Urothelium cell line (cell line): ENCODE measurements at regions not wholly inside any gene's neighbourhood (a gene's known extent, or its start where the extent isn't known, plus 50 kb on each side); places are given as distances from the start of the nearest gene placed in this dataset.

Experiments used
- DNase-seq: peaks from one replicate; pipeline ENCODE4 v3.0.0; 2011; ENCODE audit warnings: low spot score, mixed read lengths
- FAIRE-seq: peaks from 2 replicates; lab custom pipeline; 2011; peaks lifted over from hg19 to GRCh38; lab: Jason Lieb, UNC

GRCh38 chr4:20062054-20062453, 189.7 kb upstream of the SLIT2 start:
- DNase-seq = no peak
- FAIRE-seq = no peak

GRCh38 chr4:20050768-20051167, 200.9 kb upstream of the SLIT2 start:
- DNase-seq = no peak
- no peak for FAIRE-seq

GRCh38 chr4:20049889-20050288, 201.8 kb upstream of the SLIT2 start:
- DNase-seq = no peak

GRCh38 chr4:20046931-20047677, 204.6 kb upstream of the SLIT2 start:
- no peak for DNase-seq

More at GRCh38 chr4:20049889-20050288, 201.8 kb upstream of the SLIT2 start:
- no peak for FAIRE-seq

GRCh38 chr4:20046179-20046578, 205.5 kb upstream of the SLIT2 start:
- DNase-seq (no peak), FAIRE-seq (no peak)

More at GRCh38 chr4:20046931-20047677, 204.6 kb upstream of the SLIT2 start:
- no peak for FAIRE-seq

- FAIRE-seq = no peak
- DNase-seq = no peak
Observed at GRCh38 chr4:20044966-20045365, 206.7 kb upstream of the SLIT2 start.

- DNase-seq = no peak
- FAIRE-seq = no peak
Observed at GRCh38 chr4:20044502-20044911, 207.2 kb upstream of the SLIT2 start.

- DNase-seq (no peak), FAIRE-seq (no peak)
Observed at GRCh38 chr4:20043991-20044390, 207.7 kb upstream of the SLIT2 start.

- FAIRE-seq = no peak
- no peak for DNase-seq
Observed at GRCh38 chr4:20042769-20043168, 208.9 kb upstream of the SLIT2 start.

- FAIRE-seq = no peak
- no peak for DNase-seq
Observed at GRCh38 chr4:20041839-20042407, 209.8 kb upstream of the SLIT2 start.

- DNase-seq (no peak), FAIRE-seq (no peak)
Observed at GRCh38 chr4:20037745-20038144, 214.0 kb upstream of the SLIT2 start.

- DNase-seq (no peak), FAIRE-seq (no peak)
Observed at GRCh38 chr4:20030108-20030507, 221.6 kb upstream of the SLIT2 start.

- no peak for FAIRE-seq
- DNase-seq = no peak
Observed at GRCh38 chr4:20028645-20029044, 223.1 kb upstream of the SLIT2 start.

- no peak for DNase-seq
- no peak for FAIRE-seq
Observed at GRCh38 chr4:20026456-20026855, 225.2 kb upstream of the SLIT2 start.

GRCh38 chr4:20022471-20022870, 229.2 kb upstream of the SLIT2 start:
- no peak for FAIRE-seq
- DNase-seq = no peak

- no peak for DNase-seq
- no peak for FAIRE-seq
Observed at GRCh38 chr4:20020056-20020455, 231.6 kb upstream of the SLIT2 start.

GRCh38 chr4:20019310-20020015, 232.2 kb upstream of the SLIT2 start:
- DNase-seq (no peak), FAIRE-seq (no peak)

- DNase-seq = no peak
- FAIRE-seq = no peak
Observed at GRCh38 chr4:20017777-20018115, 234.0 kb upstream of the SLIT2 start.

GRCh38 chr4:20017070-20017776, 234.5 kb upstream of the SLIT2 start:
- FAIRE-seq = no peak
- no peak for DNase-seq

- FAIRE-seq = no peak
Observed at GRCh38 chr4:20015636-20016224, 236.0 kb upstream of the SLIT2 start.

More at GRCh38 chr4:20015636-20016224, 236.0 kb upstream of the SLIT2 start:
- DNase-seq = no peak
